WERI-Rb-1 (cell line): ENCODE measurements at regions not wholly inside any gene's neighbourhood (a gene's known extent, or its start where the extent isn't known, plus 50 kb on each side); places are given as distances from the start of the nearest gene placed in this dataset.
"Not testable (repeated sequence)": the region's sequence is repeated elsewhere in the genome, so short reads cannot be mapped to it uniquely, and the experiment has no call there.

ENCODE experiments used
- DNase-seq: peaks from one replicate; pipeline ENCODE4 v3.0.0-alpha.2; 2020
- H3K27ac ChIP-seq: fragments of 250-450 bp; sonication (Bioruptor Pico); 2 replicates; pipeline ENCODE4 v1.5.1; 2020; ENCODE audit warnings: mild to moderate bottlenecking, moderate library complexity
- H3K27me3 ChIP-seq: fragments of 250-450 bp; sonication (Bioruptor Pico); 2 replicates; pipeline ENCODE4 v1.5.1; 2021; ENCODE audit warnings: mild to moderate bottlenecking, low read depth, moderate library complexity; ENCODE audit not compliant: insufficient read depth, severe bottlenecking
- H3K36me3 ChIP-seq: fragments of 250-450 bp; sonication (Bioruptor Pico); 2 replicates; pipeline ENCODE4 v1.5.1; 2020; ENCODE audit warnings: mild to moderate bottlenecking, moderate library complexity
- H3K4me3 ChIP-seq: 2 replicates; pipeline ENCODE4 v1.5.1; 2011; ENCODE audit warnings: low read depth, mild to moderate bottlenecking, control low read depth, low read length
- H3K9me3 ChIP-seq: fragments of 250-450 bp; sonication (Bioruptor Pico); 2 replicates; pipeline ENCODE4 v1.5.1; 2021; ENCODE audit warnings: mild to moderate bottlenecking, moderate library complexity; ENCODE audit not compliant: severe bottlenecking
- TF ChIP-seq, protein P1 (sequence below): IDR thresholded peaks from 2 replicates; pipeline ENCODE4 v1.5.1; 2011; ENCODE audit warnings: low read depth, mild to moderate bottlenecking, control low read depth, inconsistent platforms, low read length

DNA sequence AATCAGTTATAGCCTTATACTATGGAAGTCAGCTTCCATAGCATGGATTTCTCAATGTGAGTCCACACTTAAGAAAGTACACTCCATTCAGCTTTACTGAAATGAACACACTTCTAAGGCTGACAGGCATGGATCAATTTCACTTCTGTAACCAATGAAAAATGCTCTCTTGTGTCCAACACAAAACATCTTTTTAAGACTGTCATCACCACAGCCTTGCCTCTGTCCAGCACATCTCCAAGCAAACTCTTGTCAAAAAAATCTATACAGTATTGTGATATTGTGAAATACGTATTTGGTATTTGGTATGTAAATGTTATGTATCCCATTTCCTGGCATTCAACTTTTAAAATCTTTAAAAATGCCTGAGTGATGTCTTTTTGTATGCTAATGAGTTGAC, 208.7 kb downstream of the RAP2B start:
- no peak overlapping the region for H3K4me3 ChIP-seq
- no peak overlapping the region for H3K27ac ChIP-seq
- H3K9me3 ChIP-seq = no peaks in the 10 kb centered on the region
- no peaks in the 10 kb centered on the region for H3K27me3 ChIP-seq
- TF ChIP-seq, protein P1, sequence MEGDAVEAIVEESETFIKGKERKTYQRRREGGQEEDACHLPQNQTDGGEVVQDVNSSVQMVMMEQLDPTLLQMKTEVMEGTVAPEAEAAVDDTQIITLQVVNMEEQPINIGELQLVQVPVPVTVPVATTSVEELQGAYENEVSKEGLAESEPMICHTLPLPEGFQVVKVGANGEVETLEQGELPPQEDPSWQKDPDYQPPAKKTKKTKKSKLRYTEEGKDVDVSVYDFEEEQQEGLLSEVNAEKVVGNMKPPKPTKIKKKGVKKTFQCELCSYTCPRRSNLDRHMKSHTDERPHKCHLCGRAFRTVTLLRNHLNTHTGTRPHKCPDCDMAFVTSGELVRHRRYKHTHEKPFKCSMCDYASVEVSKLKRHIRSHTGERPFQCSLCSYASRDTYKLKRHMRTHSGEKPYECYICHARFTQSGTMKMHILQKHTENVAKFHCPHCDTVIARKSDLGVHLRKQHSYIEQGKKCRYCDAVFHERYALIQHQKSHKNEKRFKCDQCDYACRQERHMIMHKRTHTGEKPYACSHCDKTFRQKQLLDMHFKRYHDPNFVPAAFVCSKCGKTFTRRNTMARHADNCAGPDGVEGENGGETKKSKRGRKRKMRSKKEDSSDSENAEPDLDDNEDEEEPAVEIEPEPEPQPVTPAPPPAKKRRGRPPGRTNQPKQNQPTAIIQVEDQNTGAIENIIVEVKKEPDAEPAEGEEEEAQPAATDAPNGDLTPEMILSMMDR = no peak
- no peaks in the 10 kb centered on the region for H3K36me3 ChIP-seq
- DNase-seq = no peak

DNA sequence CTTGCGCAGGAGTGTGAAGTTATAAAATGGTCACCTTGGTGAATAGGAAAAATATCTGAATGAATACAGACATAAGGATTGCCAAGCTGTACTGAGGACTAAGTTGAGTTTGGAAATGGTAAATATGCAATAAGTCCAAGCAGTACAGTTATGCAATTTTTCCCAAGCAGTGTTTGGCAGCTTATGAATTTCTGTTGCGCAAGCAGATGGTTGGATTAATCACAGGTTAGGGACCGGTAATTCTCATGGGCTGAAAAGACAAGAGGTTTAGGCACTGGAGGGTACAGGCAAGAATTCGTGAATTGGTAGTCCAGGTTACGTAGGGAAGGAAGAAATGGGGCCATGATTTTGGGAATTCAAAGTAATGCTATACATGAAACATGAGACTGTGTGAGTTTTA, 210.3 kb downstream of the RAP2B start:
- no peak for DNase-seq
- Histone ChIP-seq H3K36me3 (no peaks in the 10 kb centered on the region), H3K27ac (no peak overlapping the region), H3K4me3 (no peak overlapping the region), H3K9me3 (no peaks in the 10 kb centered on the region), H3K27me3 (no peaks in the 10 kb centered on the region)
- TF ChIP-seq, protein P1 = no peak

DNA sequence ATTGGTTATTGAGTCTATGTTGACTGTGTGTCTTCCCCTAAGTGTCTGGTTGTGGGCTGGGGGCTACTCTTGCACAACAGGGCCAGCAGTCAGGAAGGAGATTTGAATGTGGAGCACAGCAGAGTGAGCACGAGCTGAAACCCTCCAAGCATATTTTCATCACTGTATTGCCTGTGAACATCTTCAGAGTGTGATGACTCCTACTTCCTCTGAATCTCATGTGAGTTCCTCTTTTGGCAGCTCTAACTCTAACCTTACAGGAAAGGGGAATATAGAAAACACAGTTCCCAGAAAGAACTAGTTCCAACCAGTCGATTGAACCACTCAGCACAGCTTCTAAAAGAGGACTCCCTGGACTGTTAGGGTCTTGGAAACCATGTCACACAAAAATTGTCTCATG, 211.6 kb downstream of the RAP2B start:
- Histone ChIP-seq H3K36me3 (no peaks in the 10 kb centered on the region), H3K9me3 (no peaks in the 10 kb centered on the region), H3K27ac (no peak overlapping the region), H3K4me3 (no peak overlapping the region), H3K27me3 (no peaks in the 10 kb centered on the region)
- TF ChIP-seq, protein P1 = no peak
- no peak for DNase-seq

DNA sequence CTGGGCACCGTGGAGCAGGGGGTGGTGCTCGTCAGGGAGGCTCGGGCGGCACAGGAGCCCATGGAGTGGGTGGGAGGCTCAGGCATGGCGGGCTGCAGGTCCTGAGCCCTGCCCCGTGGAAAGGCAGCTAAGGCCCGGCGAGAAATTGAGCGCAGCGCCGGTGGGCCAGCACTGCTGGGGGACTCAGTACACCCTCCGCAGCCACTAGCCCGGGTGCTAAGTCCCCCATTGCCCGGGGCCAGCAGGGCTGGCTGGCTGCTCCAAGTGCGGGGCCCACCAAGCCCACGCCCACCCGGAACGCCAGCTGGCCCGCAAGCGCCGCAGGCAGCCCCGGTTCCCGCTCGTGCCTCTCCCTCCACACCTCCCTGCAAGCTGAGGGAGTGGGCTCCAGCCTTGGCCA, 216.3 kb downstream of the RAP2B start:
- H3K36me3 ChIP-seq, H3K9me3 ChIP-seq, H3K27ac ChIP-seq, H3K4me3 ChIP-seq, H3K27me3 ChIP-seq, DNase-seq: not testable (repeated sequence)

DNA sequence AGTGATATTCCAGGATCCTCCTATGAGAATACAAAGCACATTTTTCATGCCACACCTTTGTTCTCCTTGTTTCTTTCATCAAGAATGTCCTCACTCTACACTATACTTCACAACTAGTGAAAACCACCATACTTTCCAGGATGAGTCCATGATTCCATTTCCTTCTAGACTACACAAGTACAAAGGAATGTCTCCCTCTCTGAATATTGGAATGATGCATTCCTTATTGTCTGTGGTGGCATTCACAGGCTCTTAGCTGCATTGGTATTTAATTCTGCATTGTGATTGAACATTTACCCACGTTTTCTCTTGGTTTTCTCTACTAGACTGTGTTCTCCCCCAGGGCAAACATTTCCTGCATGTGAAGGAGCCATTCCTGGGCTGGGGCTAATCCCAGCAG, 217.5 kb downstream of the RAP2B start:
- H3K4me3 ChIP-seq = no peak overlapping the region
- H3K27ac ChIP-seq = no peak overlapping the region
- no peaks in the 10 kb centered on the region for H3K27me3 ChIP-seq
- TF ChIP-seq, protein P1 = no peak
- H3K36me3 ChIP-seq = no peaks in the 10 kb centered on the region
- no peak for DNase-seq
- no peaks in the 10 kb centered on the region for H3K9me3 ChIP-seq

DNA sequence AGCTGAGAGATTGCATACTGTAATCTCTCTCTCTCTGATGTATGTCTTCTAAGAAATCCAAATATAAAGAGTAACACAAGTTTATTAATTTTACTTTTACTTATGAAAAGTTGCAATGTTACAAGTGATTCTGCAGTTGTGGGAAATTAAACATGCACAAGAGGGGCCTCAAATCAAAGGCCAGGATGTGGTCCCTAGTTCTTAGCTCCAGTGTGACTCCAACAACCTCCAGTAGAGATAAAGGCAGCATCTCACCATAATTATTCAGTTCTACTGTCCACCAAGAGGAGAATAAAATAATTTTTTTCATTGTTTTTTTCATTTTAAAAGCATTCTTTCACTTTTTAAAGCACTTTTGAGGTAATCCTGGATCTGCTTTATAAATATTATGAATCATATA, 223.3 kb downstream of the RAP2B start:
- H3K36me3 ChIP-seq = no peaks in the 10 kb centered on the region
- no peak overlapping the region for H3K27ac ChIP-seq
- H3K27me3 ChIP-seq = no peaks in the 10 kb centered on the region
- no peak overlapping the region for H3K4me3 ChIP-seq
- no peaks in the 10 kb centered on the region for H3K9me3 ChIP-seq
- TF ChIP-seq, protein P1 = no peak
- DNase-seq = no peak
